ENCODE measurements at regions not wholly inside any gene's neighbourhood (a gene's known extent, or its start where the extent isn't known, plus 50 kb on each side); places are given as distances from the start of the nearest gene placed in this dataset.

DNA sequence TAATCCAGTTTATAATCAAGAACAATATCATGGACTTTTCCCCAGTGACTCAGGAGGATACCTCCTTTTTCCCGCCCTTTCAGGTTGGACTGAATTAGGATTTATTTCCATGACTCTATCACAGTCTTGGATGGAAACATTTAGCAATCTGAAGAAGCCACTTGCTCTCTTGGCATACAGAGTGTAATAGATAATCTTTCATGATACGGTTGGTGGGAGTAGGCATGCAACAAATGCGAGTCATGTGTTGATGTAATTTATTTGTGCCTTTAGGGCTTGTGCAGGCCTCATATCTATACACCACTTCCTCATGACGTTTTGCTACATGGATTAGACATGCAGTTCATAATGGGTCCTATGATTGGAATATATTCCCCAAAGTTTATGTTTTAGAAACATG is 54.2 kb upstream of the MCTP2 start:
- Histone ChIP-seq H3K27me3 (ENCODE audit: insufficient read depth, low read depth, severe bottlenecking) (peaks cover 62% of the 10 kb centered on the region), H3K27ac (no peak overlapping the region), H3K9me3 (ENCODE audit: severe bottlenecking) (no peaks in the 10 kb centered on the region), H3K4me3 (ENCODE audit: low read depth, low read length) (no peak overlapping the region), H3K36me3 (no peaks in the 10 kb centered on the region)
- TF ChIP-seq CTCF (IDR thresholded peaks at IDR 0.05; ENCODE audit: low read depth, low read length) = no peak
- no peak for DNase-seq

- TF ChIP-seq CTCF (IDR thresholded peaks at IDR 0.05; ENCODE audit: low read depth, low read length) = no peak
- DNase-seq = no peak
- H3K9me3 ChIP-seq (ENCODE audit: severe bottlenecking) = no peaks in the 10 kb centered on the region
Measured at GRCh38 chr15:94175420-94175819, 55.9 kb upstream of the MCTP2 start.

GRCh38 chr15:94174399-94174802 is 57.0 kb upstream of the MCTP2 start:
- no peak for TF ChIP-seq CTCF (IDR thresholded peaks at IDR 0.05; ENCODE audit: low read depth, low read length)
- no peak for DNase-seq

More at GRCh38 chr15:94175420-94175819, 55.9 kb upstream of the MCTP2 start:
- Histone ChIP-seq H3K27me3 (ENCODE audit: insufficient read depth, low read depth, severe bottlenecking) (peaks cover 64% of the 10 kb centered on the region), H3K36me3 (no peaks in the 10 kb centered on the region), H3K4me3 (ENCODE audit: low read depth, low read length) (no peak overlapping the region), H3K27ac (no peak overlapping the region)

DNA sequence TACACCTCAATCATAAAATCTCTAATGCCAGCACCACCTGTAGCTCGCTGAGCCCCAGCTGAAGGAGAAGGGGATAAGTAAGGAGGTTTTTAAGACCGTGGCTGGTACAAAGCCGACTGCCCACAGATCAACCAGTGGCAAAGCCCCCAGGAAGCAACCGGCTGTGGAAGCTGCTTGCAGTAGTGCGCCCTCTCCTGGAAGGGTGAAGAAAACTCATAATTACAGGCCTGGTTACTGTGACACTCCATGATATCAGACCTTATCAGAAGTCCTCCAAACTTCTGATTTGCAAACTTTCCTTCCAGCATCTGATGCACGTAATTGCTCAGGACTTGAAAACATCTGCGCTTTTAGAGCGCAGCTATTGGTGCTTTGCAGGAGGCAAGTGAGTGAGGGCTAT is 63.1 kb upstream of the MCTP2 start:
- H3K9me3 ChIP-seq (ENCODE audit: severe bottlenecking) = no peaks in the 10 kb centered on the region
- TF ChIP-seq CTCF (IDR thresholded peaks at IDR 0.05; ENCODE audit: low read depth, low read length) = peak; percentile 31
- no peaks in the 10 kb centered on the region for H3K36me3 ChIP-seq
- H3K4me3 ChIP-seq (ENCODE audit: low read depth, low read length) = no peak overlapping the region
- H3K27ac ChIP-seq = no peak overlapping the region
- no peak for DNase-seq
- peaks cover 42% of the 10 kb centered on the region for H3K27me3 ChIP-seq (ENCODE audit: insufficient read depth, low read depth, severe bottlenecking)

More at GRCh38 chr15:94174399-94174802, 57.0 kb upstream of the MCTP2 start:
- H3K9me3 ChIP-seq (ENCODE audit: severe bottlenecking) = no peaks in the 10 kb centered on the region
- no peaks in the 10 kb centered on the region for H3K36me3 ChIP-seq
- H3K27me3 ChIP-seq (ENCODE audit: insufficient read depth, low read depth, severe bottlenecking) = peaks cover 62% of the 10 kb centered on the region
- no peak overlapping the region for H3K4me3 ChIP-seq (ENCODE audit: low read depth, low read length)
- no peak overlapping the region for H3K27ac ChIP-seq

GRCh38 chr15:94164971-94165370 is 66.4 kb upstream of the MCTP2 start:
- no peak overlapping the region for H3K4me3 ChIP-seq (ENCODE audit: low read depth, low read length)
- TF ChIP-seq CTCF (IDR thresholded peaks at IDR 0.05; ENCODE audit: low read depth, low read length) = no peak
- H3K9me3 ChIP-seq (ENCODE audit: severe bottlenecking) = no peaks in the 10 kb centered on the region
- H3K27ac ChIP-seq = no peak overlapping the region
- DNase-seq = no peak
- H3K27me3 ChIP-seq (ENCODE audit: insufficient read depth, low read depth, severe bottlenecking) = peaks cover 53% of the 10 kb centered on the region
- H3K36me3 ChIP-seq = no peaks in the 10 kb centered on the region

GRCh38 chr15:94164202-94164807 is 67.1 kb upstream of the MCTP2 start:
- Histone ChIP-seq H3K27me3 (ENCODE audit: insufficient read depth, low read depth, severe bottlenecking) (peaks cover 56% of the 10 kb centered on the region), H3K9me3 (ENCODE audit: severe bottlenecking) (no peaks in the 10 kb centered on the region), H3K36me3 (no peaks in the 10 kb centered on the region), H3K4me3 (ENCODE audit: low read depth, low read length) (no peak overlapping the region), H3K27ac (no peak overlapping the region)
- peak; percentile 69 for TF ChIP-seq CTCF (IDR thresholded peaks at IDR 0.05; ENCODE audit: low read depth, low read length)
- peak; percentile 11 for DNase-seq
